Ureter (tissue), 1 donor: ENCODE measurements at regions not wholly inside any gene's neighbourhood (a gene's known extent, or its start where the extent isn't known, plus 50 kb on each side); places are given as distances from the start of the nearest gene placed in this dataset.

Experiments used
- DNase-seq: peaks from one replicate; pipeline ENCODE4 v3.0.0-alpha.2; 2020; ENCODE audit warnings: low spot score
- donor health status: DM: yes; HTN: yes; CAD: no.

DNA sequence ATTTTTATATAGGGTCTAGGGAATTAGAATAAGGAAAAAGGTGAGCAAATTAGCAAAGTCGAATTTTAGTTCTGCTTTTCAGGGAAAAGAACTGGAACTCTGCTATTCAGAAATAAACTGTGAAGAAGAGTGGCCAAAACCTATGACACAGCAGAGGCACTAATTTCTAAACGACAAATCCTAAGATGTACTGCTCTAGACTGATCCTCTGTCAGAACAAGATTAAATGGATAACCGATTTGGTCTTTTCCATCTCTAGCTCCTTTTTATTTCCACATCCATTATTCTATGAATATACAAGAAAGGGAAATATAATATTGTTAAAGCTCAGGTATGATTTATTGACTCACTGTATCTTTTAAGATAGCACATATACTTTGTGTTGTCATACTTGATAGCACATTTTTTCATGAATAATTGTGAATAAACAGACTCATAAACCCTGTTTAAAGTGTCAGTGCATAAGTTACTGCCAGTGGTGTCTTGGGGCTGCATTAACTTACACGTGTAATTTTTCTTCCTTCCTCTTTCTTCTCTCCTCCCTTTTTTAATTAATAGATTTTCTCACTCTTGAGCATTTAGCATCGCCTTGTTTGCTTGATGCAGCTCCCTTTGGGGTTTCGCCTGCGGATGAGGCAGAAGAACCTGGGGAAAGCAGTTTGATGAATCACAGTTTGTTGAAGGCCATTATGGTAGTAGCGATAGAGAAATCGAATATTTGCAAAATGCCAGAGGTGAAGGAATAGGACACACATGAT lies 496.6 kb downstream of the ADGRL2 start:
- no peak for DNase-seq

DNA sequence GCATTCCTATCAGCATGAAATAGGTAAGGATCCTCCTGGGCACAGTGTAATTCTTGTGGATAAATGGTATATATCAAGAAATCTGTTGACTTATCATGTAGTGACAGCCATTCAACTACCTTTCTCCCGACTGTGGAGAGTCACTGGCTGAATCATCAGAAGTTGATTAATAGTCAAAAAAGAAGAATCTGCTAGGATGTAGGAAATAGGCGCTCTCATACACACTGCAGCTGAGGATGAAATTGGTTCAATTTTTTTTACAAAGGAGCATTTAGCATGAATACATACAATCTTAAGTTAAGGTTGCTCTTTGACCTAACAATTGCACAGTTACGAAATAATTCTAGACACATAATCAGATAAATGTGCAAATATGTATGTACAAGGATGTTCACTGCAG lies 486.8 kb downstream of the ADGRL2 start:
- no peak for DNase-seq

DNA sequence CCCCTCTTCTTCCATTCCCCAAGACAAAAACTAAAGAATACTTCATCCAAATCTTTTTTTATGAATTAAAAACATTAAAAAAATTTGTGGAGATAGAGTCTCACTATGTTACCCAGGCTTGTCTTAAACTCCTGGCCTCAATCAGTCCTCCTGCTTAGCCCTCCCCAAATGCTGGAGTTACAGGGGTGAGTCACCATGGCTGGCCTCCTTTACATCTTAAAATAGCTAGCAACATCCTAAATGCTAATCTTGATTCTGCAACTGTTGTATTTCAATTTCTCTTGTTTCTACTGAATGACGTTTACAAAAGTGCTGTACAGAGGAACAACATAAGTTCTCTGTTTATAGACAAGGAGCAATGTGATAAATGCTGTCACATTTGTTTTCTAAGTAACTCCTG lies 483.5 kb downstream of the ADGRL2 start:
- DNase-seq = no peak

DNA sequence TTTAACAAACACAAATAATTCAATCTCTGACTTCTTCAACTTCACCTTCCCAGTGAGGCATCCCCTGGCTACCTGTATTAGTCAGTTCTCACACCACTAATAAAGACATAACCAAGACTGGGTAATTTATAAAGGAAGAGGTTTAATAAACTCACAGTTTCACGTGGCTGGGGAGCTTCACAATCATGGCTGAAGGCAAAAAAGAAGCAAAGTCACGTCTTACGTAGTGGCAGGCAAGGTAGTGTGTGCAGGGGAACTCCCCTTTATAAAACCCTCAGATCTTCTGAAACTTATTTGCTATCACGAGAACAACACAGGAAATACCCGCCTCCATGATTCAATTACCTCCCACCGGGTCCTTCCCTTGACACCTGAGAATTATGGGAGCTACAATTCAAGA lies 478.5 kb downstream of the ADGRL2 start:
- DNase-seq = no peak

DNA sequence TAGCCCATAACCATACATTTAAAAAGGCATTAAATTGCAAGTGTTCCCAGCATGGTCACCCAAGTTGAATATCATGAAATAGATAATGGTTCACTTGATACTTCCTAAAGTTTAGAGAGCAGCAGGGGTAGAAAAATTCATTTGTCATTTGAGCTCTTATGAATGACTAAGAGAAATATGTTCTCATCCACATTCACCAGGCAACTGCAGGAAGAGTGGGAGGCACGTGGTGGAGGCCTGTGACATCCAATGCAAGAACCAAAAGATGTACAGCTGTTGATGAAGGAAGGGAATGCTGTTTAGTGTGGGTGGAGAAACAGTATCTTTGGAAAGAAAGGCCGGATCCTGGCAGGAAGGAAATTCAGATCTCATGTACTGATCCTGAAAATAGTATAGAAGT lies 473.1 kb downstream of the ADGRL2 start:
- no peak for DNase-seq

DNA sequence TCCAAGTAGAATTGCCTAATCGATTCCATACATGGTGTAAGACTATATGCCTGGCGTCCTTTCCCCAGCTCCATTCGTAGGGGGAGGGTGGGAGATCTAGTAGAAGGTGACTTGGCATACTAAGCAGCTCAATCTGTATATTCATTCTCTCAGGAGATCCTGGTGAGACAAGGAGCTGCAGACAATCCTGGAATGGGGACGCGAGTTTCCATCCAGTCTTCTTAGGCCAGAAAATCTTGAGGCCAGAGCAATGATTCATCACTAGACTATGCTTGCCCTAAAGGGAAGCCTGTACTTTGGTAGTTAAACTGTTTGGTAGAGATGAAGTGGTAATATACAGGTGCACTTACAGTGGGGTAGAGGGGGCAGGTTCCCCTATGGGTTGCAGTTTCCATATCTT lies 468.7 kb downstream of the ADGRL2 start:
- no peak for DNase-seq

DNA sequence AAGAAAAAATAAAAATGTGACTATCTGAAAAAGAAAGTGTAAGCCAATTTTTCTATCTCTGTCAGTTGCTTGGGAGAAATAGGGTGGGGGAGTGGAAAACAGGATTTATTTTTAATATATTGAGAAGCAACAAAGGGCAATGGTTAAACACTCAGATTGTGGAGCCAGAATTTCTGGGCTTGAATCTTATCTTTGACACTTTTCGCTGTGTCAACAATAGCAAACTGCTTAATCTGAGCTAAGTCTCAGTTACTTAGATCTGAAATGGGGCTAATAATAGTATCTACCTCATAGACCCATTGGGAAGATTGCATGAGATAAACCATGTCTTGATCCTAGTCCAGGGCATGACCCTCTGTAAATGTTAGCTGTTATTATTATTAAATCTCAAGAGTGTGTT lies 468.1 kb downstream of the ADGRL2 start:
- no peak for DNase-seq

DNA sequence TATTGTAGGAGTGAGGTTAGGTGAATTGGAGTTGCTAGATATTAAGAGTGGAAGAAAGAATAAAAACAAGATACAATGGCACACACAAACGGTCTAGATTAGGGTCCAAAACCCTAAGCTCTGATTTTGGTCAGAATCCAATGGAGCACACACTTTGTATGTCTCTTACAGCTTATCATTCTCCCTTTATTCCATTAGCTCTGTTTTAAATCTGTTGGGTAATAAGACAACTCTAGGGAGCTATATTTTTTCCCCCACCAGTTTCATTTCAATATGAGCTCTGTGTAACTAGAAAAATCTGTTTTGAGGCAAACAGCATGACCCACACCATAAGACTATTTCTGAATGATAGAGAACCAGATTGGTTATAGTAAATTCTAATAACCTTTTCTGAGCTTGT lies 465.6 kb downstream of the ADGRL2 start:
- no peak for DNase-seq

DNA sequence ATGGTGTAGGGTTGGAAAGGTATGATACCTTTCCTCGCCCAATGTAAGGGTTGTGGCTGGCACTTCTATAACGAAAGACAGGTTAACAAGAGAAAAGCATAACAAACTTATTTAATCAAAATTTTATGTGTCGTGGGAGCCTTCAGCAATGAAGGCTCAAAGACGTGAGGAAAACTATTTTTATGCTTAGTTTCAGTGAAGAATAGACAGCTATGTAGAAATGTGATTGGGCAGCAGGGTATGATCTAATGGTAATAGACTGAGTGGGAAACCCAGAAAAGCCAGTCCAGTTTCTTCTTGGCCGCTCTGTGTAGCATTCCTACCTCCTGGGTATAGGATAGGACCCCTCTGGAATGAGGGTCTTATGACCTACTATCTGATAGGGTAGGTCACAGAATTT lies 464.7 kb downstream of the ADGRL2 start:
- DNase-seq = no peak

DNA sequence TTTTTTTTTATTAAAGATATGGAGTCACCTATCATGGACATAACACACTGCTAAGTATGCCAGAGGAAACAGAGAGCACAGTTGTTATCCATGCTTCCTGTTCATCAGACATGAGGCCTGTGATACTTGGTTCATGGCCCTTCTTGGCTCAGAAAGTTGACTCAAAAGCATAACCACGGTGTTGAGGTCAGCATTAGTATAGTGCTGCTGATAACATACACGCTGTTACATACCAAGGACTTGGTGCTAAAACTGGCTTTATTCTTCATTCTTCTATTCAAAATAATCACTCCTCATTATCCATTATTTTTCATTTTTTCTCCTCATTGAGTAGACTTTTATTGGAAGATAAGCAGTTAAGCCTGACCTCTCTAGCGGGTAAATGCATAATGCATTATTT lies 464.1 kb downstream of the ADGRL2 start:
- no peak for DNase-seq

DNA sequence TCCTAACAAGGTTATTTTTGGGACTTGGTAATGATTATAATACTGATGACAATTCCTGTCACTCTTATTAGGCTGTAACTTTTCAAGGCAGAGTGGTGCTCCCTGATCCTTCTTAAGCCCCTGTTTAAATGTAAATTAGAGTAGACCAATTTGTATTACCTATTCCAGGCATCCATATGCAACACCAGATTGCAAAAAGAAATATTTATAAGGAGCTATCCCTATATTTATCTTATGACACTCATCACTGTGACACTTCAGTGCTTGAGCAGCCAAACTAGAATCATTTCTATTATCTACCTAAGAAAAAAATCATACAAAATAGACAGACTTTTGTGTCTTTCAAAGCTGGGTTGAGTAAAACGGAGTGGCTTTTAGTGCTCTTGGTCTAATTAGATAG lies 462.7 kb downstream of the ADGRL2 start:
- no peak for DNase-seq

DNA sequence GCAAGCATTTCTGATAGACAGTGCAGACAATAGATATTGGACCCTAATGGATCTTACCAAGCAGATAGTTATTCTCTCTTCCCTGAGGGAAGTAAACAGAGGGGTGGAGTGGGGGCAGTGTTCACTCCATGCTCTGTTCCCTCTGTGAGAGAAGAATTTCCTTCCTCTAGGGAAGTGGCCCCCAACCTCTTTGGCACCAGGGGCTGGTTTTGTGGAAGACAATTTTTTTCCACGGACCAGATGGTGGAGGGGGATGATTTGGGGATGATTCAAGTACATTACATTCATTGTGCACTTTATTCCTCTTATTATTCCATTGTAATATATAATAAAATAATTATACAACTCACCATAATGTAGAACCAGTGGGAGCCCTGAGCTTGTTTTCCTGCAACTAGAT lies 459.9 kb downstream of the ADGRL2 start:
- DNase-seq = no peak

DNA sequence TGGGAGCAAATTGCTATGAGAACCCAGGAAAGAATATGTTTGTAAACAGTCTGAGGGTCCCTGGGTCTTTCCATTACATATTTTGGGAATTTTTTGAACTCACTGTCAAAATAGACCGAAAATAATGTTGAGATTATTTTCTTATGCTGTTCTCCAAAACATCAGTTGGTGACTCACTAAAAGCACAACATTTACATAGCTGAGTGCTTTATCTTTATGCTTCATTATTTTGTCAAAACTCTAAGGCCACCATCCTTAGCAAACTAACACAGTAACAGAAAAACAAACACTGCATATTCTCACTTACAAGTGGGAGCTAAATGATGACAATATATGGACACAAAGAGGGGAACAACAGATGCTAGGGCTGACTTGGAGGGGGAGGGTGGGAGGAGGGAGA lies 459.3 kb downstream of the ADGRL2 start:
- no peak for DNase-seq

DNA sequence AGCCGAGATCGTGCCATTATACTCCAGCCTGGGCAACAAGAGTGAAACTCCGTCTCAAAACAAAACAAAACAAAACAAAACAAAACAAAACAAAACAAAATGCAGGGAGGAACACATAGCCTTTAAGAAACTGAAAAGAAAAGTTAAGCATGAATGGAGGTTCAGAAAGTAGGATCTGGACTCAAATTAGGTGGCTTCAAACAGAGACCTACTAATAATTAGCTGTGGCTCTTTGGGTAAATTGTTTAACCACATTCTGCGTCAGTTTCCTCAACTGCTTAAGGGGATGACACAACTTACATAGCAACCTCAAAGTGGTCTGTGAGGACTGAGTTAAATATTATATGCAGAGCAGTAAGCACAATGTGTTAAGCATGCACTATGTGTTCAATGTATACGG lies 458.2 kb downstream of the ADGRL2 start:
- no peak for DNase-seq

DNA sequence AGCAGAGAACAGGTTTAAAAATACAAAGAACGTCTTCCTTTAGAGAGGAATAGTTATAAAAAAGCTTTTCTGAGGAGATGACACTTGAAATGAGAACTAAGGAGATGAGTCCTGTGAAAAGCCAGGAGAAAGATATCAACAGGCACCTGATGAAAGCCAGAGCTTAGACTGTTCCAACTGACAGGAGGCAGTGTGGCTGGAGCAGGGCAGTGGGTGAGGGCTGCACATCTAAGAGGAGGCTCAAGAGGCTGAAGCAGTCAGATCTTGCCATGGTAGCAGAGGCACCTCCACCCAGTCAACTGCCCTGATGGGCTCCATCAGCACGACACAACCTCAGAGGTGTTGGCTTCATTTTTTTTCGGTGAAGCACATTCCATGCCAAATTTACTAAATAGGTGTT lies 445.3 kb downstream of the ADGRL2 start:
- no peak for DNase-seq

DNA sequence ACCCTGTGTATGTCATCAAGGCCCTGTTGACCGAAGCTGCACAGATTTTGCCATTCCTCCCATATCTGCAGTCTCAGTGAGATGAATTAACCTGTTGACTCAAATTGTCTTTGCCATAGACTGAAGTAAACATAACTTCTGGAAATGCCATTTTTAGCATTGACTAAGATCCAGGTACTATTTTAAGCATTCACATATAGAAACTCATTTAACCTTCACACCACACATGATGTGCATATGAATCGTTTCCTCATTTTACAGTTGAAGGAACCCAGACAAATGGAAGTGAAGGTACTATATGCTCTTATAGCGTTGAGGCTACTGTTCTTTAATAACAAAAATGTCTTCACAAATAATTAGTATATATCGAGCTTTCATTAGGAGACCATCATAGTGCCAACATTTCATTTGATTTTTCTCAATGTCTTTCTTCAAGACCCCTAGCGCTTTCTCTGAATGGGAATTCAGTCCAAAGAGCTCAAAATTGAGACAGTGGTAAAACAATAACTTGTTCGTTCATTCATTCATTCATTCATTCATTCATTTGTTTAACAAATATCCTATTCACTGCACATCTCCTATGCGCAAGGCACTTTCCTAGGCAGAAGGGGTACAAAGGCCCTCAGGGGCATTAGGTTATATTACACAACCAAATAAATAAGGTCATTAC lies 444.7 kb downstream of the ADGRL2 start:
- no peak for DNase-seq

DNA sequence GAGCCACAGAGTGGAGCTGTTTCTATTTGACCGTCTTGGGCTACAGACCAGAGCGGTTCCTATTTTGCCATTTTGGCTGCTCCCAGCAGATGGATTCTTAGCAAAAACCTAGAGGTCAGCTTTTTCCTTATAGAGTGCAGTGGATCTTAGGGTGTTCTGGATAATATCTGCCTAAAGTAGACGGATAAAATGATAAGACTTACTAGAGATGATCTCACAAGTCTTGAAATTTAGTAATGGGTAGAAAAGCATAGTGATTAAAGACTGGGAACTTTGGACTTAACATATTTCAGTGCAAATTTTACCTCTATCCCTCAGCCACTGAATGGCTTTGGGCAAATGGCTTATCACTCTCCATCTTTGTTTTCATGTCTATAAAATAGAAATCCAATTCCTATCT lies 439.8 kb downstream of the ADGRL2 start:
- no peak for DNase-seq

DNA sequence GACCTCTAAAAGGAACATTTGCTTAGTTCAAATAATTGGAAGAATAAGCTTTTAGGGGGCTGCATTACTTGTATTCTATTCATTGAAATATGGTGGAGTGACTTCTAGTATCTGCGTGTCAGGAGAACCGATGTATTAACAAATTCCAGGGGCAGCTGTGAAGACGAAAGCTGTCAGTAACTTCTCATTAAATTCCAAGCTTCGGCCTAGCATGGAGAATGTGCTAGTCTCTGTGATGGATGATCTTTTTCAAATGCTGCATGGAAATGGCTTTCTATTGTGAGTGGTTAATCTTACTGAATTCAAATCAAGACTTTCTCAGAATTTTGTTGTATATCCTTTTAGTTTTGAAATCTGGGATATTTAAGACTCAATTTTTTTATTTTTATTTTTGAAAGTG lies 429.9 kb downstream of the ADGRL2 start:
- no peak for DNase-seq

DNA sequence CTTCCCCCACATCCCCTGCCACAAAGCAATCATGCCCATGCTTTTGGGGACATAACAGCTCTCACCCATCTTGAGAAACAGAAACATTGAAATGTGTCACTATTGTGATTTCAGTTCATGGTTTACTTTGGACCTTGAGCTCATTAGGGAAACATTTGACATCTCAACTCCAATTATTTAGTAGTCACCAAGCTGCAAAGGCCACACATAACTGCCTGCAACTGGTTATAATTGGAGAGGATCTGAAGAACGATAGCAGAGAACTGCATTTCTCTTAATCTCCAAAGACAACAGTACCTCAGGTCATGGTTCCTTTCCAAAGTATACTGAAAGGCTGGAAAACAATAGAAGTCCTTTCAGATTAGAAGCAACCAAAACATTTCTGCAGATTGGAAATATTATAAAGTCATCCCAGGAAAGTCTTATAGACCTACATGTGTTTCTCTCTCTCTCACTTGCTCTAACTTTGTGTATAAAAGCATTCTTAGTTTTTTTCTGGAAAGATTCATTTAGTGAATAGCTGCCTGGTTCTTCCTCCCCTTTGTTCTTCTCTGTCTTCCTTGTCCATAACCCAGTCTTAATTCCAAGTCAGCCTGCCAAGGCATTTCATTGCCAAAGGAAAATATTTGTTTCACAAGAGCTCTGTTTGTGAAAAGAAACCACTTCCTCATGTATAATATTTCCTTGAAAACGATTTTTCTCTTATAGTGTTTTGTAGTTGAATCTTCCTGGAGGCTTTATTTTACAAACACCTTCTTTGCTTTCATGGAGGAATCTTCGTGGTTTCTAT lies 426.8 kb downstream of the ADGRL2 start:
- no peak for DNase-seq

DNA sequence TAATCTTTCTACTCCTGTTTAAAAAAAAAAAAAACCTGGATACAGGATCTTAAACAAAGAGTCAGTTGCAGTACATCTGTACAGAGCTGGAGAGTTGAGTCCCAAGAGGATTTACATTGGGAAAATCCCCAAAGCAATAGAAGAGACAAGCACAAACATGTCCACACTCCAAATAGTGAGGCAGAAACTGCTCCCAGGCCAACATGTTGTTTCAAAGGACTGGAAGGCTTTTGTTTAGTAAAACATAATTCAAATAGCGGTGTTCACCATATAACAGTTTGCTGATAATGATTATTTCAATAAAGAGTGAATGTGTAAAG lies 425.4 kb downstream of the ADGRL2 start:
- no peak for DNase-seq

DNA sequence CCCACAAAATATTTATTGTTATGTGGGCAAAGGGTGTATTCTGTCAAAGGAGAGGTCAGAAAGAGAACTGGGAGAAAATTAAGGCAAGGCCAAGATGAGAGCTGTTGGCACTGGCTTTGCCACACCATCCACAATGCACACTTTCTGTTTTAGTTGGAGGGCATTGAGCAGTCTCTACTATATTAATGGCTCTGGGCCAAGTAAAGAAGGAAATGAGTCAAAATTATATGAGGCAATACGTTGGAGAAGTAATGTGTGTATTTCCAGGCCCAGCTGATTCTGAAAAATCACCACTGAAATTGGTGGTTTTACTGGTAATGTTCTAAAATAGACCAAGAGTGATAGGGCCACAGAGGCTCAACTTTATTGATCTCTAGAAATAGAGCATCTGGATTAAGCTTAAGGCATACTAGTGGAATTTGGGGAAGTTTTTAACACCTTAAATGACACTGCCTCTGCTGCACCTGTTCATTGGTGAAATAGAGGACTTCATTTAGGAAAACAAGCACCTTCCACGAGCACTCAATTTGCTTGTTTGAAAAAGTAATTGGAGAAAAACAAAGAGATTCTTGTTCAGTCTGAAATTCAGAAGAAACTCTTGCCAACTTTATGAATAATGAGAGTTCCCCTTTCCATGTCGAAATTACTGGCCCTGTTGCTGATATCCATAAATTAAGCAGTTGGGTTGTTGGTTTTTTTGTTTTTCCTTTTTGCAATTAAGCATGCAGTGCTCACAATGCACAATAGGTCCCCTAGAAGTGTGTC lies 424.9 kb downstream of the ADGRL2 start:
- DNase-seq = no peak

DNA sequence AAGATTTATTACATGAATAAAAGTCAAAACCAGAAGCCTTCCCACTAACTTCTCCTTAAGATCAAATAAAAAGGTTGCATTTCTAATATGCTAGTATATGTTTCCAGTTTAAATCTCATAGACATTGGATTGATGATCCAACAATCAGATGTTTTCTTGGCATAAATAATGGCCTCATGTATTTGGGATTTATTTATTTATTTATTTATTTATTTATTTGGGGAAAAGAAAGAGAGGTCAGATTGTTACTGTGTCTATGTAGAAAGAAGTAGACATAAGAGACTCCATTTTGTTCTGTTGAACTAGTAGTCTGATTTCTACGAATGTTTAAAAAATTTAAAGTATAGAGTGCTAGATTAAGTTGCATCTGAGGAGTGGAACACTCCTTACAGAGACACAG lies 422.4 kb downstream of the ADGRL2 start:
- DNase-seq = no peak
